ENCODE measurements at regions not wholly inside any gene's neighbourhood (a gene's known extent, or its start where the extent isn't known, plus 50 kb on each side); places are given as distances from the start of the nearest gene placed in this dataset.

DNA sequence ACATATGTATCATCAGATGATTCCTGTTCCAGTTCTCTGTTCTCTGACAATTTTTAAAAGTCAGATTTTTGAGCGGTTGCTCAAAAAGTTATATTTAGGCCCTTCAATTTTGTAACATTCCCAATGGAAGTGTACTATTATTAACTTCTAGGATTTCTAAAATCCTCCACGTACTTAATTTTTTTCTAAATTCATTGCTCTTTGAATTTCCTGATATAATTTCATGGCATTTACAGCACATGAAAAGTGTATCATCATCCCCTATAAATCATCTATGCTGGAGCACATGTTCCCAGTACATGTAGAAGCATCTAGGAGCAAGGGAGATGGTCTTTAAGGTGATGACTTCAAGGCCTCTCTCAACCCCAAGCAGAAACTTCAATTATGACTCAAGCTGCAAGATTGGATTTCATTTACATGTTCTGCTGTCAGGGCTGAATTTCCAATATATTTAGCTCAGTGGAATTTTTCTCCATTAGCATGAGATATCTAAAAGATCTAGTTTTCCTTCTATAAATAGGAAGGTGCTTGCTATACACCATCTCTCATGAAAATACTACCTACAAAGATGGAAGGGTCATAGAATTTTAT lies 392.8 kb upstream of the MIR17HG start:
- Histone ChIP-seq H3K4me1 (ENCODE audit: insufficient read depth, low read length) (no peaks in the 10 kb centered on the region), H3K9ac (ENCODE audit: low read depth, low read length) (no peak overlapping the region), H3K9me3 (ENCODE audit: control insufficient read depth, insufficient read depth, low read length) (no peaks in the 10 kb centered on the region), H3K36me3 (ENCODE audit: insufficient read depth, low read length) (no peaks in the 10 kb centered on the region)

DNA sequence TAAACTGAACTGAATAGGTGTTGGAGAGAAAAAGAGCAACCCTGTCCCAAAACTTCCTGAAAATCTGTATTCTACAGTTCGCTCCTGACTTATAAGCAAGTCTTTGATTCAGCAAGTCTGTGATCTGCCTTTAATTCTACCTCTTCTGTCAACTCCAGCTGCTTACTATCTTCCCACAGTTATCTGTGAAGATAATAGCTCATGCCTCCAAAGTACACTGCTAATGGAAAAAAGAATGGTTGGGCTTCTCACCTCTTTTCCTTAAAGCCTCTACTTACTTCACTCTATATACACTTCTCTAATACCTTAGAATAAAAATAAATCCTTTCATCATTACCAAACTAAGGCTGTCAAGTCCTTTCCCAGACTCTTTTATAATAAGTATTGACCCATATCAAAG lies 391.5 kb upstream of the MIR17HG start:
- no peaks in the 10 kb centered on the region for H3K9me3 ChIP-seq (ENCODE audit: control insufficient read depth, insufficient read depth, low read length)
- H3K4me1 ChIP-seq (ENCODE audit: insufficient read depth, low read length) = no peaks in the 10 kb centered on the region
- no peak overlapping the region for H3K9ac ChIP-seq (ENCODE audit: low read depth, low read length)
- H3K36me3 ChIP-seq (ENCODE audit: insufficient read depth, low read length) = no peaks in the 10 kb centered on the region

DNA sequence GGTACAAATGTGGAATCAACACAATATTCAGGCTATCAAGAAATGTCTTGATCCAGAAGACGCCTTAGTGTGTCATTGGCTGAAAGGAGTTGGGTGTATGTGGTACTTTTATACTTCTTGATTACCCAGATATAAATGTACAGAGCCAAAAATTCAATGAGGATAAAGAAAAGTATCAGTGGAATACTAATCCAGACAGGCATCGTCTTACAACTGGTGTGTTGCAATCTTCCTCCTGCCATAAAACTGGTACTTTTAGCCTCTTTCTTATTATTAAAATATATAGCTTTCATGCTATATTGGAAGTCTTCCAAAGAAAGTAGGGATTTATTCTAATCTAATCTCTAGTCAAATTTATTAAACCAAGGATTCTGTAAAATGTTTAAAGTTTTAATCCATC lies 388.6 kb upstream of the MIR17HG start:
- H3K9ac ChIP-seq (ENCODE audit: low read depth, low read length) = no peak overlapping the region
- H3K4me1 ChIP-seq (ENCODE audit: insufficient read depth, low read length) = no peaks in the 10 kb centered on the region
- H3K9me3 ChIP-seq (ENCODE audit: control insufficient read depth, insufficient read depth, low read length) = no peaks in the 10 kb centered on the region
- H3K36me3 ChIP-seq (ENCODE audit: insufficient read depth, low read length) = no peaks in the 10 kb centered on the region

DNA sequence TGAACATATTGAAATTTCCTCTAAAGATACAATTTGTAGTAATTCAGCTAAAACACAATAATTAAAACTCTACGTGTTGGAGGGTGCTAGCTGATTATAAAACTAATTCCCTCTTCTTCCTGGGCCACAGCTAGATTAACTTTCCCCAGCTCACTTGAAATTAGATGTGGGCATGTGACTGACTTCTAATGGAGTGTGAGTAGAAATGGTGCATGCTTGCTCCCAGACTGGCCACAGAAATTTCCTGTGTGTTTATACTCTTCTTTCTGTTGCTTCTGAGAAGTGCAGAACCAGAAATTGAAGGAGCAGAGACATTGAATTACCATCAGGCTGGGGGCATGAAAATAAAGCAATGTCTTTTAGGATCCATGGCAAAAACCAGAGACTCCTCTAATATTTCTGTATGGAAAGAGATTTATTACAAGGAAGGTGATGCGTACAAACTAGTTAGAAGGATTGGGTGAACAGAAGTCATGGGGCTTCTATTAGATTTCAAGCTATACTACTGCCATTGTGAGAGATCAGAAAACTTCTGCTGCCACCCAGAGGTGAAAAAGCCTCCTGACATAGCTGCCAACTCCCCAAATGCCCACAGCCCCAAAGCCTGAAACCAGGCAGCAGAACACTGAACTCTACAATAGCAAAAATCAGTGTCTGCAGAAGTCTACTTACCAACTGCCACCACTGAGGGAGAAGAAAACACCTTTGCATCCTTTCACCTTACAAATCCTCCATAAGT lies 379.2 kb upstream of the MIR17HG start:
- Histone ChIP-seq H3K36me3 (ENCODE audit: insufficient read depth, low read length) (no peaks in the 10 kb centered on the region), H3K9ac (ENCODE audit: low read depth, low read length) (no peak overlapping the region), H3K9me3 (ENCODE audit: control insufficient read depth, insufficient read depth, low read length) (no peaks in the 10 kb centered on the region)

DNA sequence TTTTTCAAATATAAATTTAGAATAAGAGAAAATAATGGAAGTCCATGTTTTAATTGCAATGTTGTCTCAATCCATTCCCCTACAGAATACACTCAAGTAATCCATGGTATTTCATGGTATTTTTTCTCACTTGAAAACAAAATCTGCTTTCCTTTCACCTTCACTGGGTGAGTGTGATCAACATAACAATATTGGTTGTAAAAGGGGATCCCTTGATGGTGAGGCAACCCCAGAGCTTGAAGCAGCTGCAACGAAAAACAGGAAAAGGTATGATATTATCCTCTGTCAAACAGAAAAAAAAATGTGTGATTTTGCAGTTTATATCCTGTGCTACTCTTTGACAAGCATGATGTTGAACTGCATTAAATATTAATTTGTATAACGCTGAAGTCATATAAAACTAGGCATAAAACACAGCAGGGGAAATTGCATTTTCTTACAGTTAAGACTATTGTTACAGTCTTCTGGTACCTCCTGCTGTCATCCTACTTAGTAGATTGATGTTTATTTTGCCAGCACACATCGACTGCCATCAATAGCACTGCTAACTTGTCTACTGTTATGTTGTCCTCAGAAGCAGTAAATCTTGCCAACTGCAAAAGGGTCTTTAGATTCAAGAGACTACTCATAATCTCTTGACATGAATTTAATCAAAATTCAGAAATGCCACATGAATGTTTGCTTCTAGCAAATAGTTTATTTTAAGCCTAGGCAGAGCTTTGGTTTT lies 373.1 kb upstream of the MIR17HG start:
- peaks cover 19% of the 10 kb centered on the region for H3K4me1 ChIP-seq (ENCODE audit: insufficient read depth, low read length)
- no peak overlapping the region for H3K9ac ChIP-seq (ENCODE audit: low read depth, low read length)
- H3K9me3 ChIP-seq (ENCODE audit: control insufficient read depth, insufficient read depth, low read length) = no peaks in the 10 kb centered on the region
- no peaks in the 10 kb centered on the region for H3K36me3 ChIP-seq (ENCODE audit: insufficient read depth, low read length)

More for the DNA sequence above, 379.2 kb upstream of the MIR17HG start:
- no peaks in the 10 kb centered on the region for H3K4me1 ChIP-seq (ENCODE audit: insufficient read depth, low read length)

DNA sequence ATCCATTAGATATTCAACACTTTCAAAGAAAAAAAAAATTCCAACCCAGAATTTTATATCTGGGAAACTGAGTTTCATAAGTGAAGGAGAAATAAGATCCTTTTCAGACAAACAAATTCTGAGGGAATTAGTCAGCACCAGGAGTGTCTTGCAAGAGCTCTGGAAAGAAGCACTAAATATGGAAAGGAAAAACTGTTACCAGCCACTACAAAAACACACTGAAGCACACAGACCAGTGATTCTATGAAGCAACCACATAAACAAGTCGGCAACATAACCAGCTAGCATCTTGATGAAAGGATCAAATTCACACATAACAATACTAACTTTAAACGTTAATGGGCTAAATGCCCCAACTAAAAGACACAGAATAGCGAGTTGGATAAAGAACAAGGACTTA lies 368.4 kb upstream of the MIR17HG start:
- no peak overlapping the region for H3K9ac ChIP-seq (ENCODE audit: low read depth, low read length)
- H3K4me1 ChIP-seq (ENCODE audit: insufficient read depth, low read length) = peaks cover 14% of the 10 kb centered on the region; the same call in 1 of the 2 replicates
- H3K36me3 ChIP-seq (ENCODE audit: insufficient read depth, low read length) = no peaks in the 10 kb centered on the region
- no peaks in the 10 kb centered on the region for H3K9me3 ChIP-seq (ENCODE audit: control insufficient read depth, insufficient read depth, low read length)

DNA sequence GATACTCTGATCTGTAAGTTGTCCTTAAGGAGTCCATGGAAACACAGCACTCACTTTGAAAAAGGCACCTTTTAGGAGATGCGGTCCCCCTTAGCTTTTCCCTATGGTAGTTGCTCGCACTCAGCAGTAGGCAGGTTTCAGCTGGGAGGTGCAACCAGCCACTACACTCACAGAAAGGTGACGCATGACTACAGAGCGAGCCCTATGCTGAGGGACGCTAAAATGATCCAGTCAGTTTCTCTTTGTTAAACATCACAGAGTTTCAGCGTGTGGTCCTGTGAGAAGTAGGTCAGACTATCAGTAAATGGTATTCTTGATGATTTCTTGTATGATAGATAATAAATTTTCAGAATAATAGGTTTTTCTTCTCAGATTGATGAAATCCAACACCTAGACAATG lies 362.7 kb upstream of the MIR17HG start:
- H3K9me3 ChIP-seq (ENCODE audit: control insufficient read depth, insufficient read depth, low read length) = no peaks in the 10 kb centered on the region
- H3K36me3 ChIP-seq (ENCODE audit: insufficient read depth, low read length) = no peaks in the 10 kb centered on the region
- no peaks in the 10 kb centered on the region for H3K4me1 ChIP-seq (ENCODE audit: insufficient read depth, low read length)
- no peak overlapping the region for H3K9ac ChIP-seq (ENCODE audit: low read depth, low read length)

DNA sequence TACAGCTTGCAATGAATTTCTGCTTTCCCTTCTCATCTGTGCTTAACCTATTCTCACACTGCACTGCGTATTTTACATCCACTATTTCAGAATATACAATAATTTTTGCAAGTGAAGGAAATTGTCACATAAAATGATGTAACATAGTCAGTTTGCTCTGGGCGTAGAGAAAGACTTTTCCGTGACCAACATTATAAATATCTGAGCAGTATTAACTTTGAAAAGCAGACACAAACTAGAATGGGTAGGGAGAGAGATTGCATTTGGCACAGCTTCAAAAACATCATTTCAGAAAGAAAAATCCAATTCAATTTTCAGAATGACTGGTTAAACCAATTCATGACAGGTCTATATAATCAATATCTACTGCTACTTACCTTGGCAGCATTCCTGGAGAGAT lies 352.5 kb upstream of the MIR17HG start:
- H3K4me1 ChIP-seq (ENCODE audit: insufficient read depth, low read length) = no peaks in the 10 kb centered on the region
- H3K36me3 ChIP-seq (ENCODE audit: insufficient read depth, low read length) = no peaks in the 10 kb centered on the region
- H3K9me3 ChIP-seq (ENCODE audit: control insufficient read depth, insufficient read depth, low read length) = no peaks in the 10 kb centered on the region
- H3K9ac ChIP-seq (ENCODE audit: low read depth, low read length) = no peak overlapping the region

DNA sequence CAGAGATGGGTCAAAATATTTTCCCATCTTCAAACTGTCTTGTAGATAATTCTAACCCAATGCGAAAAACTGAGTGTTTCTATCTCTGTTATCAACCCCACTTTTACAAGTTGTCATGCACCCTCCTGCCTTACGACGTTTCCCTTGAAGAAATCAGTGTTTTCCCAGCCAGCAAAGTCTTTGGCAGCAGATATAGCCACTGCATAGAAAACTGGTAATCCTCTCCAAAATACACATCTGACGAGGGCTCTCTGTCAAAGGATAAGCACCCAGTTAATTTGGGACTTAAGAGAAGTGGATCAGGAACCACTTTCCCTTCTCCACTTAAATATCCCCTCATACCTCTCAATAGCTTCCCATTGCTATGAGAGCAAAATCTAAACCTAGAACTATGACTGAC lies 351.9 kb upstream of the MIR17HG start:
- Histone ChIP-seq H3K4me1 (ENCODE audit: insufficient read depth, low read length) (no peaks in the 10 kb centered on the region), H3K9me3 (ENCODE audit: control insufficient read depth, insufficient read depth, low read length) (no peaks in the 10 kb centered on the region), H3K9ac (ENCODE audit: low read depth, low read length) (no peak overlapping the region), H3K36me3 (ENCODE audit: insufficient read depth, low read length) (no peaks in the 10 kb centered on the region)

DNA sequence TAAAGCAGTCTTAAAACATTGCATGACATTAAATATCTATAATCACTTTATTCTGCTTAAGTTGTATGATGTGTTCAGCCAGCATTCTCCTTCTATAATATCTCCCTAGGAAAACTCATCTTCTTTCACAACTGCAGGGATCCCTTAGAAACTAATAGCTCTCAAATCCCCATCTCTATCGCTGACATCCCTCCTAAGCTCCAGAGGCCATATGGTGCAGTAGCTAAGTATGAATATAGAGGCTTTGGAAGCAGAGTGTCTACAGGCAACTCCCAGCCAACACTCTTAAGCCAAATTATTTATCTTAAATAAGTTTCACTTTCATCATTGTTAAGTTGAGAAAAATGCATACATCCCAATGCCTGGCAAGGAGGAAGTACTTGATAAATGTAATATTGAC lies 349.5 kb upstream of the MIR17HG start:
- Histone ChIP-seq H3K4me1 (ENCODE audit: insufficient read depth, low read length) (no peaks in the 10 kb centered on the region), H3K9me3 (ENCODE audit: control insufficient read depth, insufficient read depth, low read length) (no peaks in the 10 kb centered on the region), H3K9ac (ENCODE audit: low read depth, low read length) (no peak overlapping the region), H3K36me3 (ENCODE audit: insufficient read depth, low read length) (no peaks in the 10 kb centered on the region)

DNA sequence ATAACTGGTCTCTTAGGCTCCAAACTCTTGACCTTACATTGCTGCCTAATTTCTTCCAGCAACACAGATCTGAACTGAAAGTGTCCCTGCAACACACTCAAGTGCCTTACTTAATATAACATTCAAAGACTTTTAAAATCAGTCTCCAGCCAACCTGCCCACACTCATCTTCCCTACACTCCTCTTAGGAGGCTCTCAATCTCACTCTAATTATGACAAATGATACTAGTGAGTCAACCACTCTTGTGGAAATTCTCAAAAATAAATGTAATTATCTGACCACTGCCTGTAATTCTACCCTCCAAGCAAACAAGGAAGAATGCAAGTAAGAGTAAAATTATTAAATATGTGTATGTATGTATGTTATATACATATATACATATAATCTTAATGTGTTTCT lies 348.1 kb upstream of the MIR17HG start:
- H3K9ac ChIP-seq (ENCODE audit: low read depth, low read length) = no peak overlapping the region
- no peaks in the 10 kb centered on the region for H3K36me3 ChIP-seq (ENCODE audit: insufficient read depth, low read length)
- H3K9me3 ChIP-seq (ENCODE audit: control insufficient read depth, insufficient read depth, low read length) = no peaks in the 10 kb centered on the region
- H3K4me1 ChIP-seq (ENCODE audit: insufficient read depth, low read length) = no peaks in the 10 kb centered on the region

DNA sequence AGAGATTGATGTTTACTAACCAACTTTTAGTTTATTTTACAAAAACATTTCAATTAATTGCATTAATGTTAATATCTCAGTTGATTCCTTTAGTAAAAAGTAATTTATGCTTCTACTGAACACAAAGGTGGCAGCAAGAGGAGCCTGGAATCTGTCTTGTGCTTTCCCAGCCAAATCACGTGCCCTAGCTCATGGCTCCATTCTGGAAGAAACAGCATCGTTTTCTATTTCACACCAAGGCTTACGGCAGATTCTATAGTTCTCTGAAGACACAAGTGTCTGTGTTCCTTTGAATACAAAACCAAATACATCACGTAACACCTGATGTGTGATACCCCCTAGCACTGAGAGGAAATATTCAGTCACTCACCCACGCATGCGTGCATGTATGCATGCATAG lies 346.1 kb upstream of the MIR17HG start:
- no peak overlapping the region for H3K9ac ChIP-seq (ENCODE audit: low read depth, low read length)
- no peaks in the 10 kb centered on the region for H3K9me3 ChIP-seq (ENCODE audit: control insufficient read depth, insufficient read depth, low read length)
- H3K4me1 ChIP-seq (ENCODE audit: insufficient read depth, low read length) = no peaks in the 10 kb centered on the region

DNA sequence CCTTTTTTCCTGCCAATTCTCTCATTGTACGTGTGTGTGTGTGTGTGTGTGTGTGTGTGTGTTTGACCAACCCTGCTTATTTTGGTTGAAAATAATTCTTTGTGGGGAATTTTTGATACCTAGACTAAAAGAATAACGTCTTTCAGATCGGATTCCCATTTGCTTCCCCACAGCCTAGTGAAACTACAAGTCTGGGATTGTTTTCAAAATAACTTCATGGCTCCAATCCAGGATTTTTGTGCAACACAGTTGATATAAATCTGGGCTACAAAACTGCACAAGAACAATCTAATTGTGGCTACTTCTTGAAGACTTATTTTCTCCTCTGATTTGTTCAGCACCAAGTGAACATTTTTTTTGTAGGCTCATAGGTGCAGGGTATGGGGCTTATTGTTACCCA lies 332.8 kb upstream of the MIR17HG start:
- H3K9ac ChIP-seq (ENCODE audit: low read depth, low read length) = no peak overlapping the region
- H3K36me3 ChIP-seq (ENCODE audit: insufficient read depth, low read length) = no peaks in the 10 kb centered on the region
- H3K4me1 ChIP-seq (ENCODE audit: insufficient read depth, low read length) = no peaks in the 10 kb centered on the region
- H3K9me3 ChIP-seq (ENCODE audit: control insufficient read depth, insufficient read depth, low read length) = no peaks in the 10 kb centered on the region

More for the DNA sequence above, 346.1 kb upstream of the MIR17HG start:
- no peaks in the 10 kb centered on the region for H3K36me3 ChIP-seq (ENCODE audit: insufficient read depth, low read length)

DNA sequence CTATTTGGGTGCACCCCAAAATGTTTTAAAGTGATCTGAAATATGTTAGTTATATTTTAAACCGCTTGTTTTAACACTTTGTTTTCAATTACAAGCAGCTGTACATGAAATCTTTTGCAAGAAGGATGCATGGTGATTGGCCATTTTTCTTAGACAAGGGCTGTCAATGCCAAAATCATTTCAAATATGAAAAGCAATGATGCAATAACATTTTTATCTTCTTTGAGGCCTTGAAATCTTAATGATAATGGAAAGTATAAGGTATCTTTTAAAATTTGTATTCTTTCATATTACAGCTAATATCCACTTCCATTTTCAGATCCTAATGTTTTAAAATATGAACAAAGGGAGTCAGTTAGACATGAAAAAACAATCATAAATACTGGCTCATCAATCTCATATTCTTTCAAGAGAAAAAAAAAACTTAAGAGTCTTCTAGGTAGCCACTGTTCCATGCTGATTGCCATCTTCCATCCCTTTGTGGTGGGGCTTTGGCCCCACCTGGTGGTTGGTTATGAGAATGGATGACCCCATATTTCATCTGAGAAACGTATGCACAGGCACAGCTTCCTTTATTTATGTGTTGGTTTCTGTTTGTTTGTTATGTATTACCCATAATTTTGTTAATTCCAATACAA lies 330.3 kb upstream of the MIR17HG start:
- no peaks in the 10 kb centered on the region for H3K36me3 ChIP-seq (ENCODE audit: insufficient read depth, low read length)
- H3K4me1 ChIP-seq (ENCODE audit: insufficient read depth, low read length) = no peaks in the 10 kb centered on the region
- H3K9ac ChIP-seq (ENCODE audit: low read depth, low read length) = peak overlapping the region; percentile 12; the same call in 1 of the 2 replicates
- H3K9me3 ChIP-seq (ENCODE audit: control insufficient read depth, insufficient read depth, low read length) = no peaks in the 10 kb centered on the region

Data from ES-I3 (cell line).